Lower leg skin (tissue), 4 donors: ENCODE measurements at regions not wholly inside any gene's neighbourhood (a gene's known extent, or its start where the extent isn't known, plus 50 kb on each side); places are given as distances from the start of the nearest gene placed in this dataset.

ENCODE experiments used
- DNase-seq, 2 donors: peaks; one replicate each; pipeline ENCODE4 v3.0.0-alpha.2; 2019; ENCODE audit warnings: low spot score in 2 of 2
- H3K4me3 ChIP-seq: fragments of 200-600 bp; sonication (generic); 2 replicates; pipeline ENCODE4 v1.5.1; 2017; ENCODE audit warnings: mild to moderate bottlenecking, low read depth; ENCODE audit not compliant: poor library complexity, severe bottlenecking
- POLR2A ChIP-seq, 2 donors: fragments of 450-650 bp; IDR thresholded peaks; one replicate each; pipeline ENCODE4 v1.6.1; 2016 to 2017; ENCODE audit warnings: antibody characterized with exemption in 2 of 2, mild to moderate bottlenecking in 1 of 2, moderate library complexity in 1 of 2
- WGBS, 2 donors: methylation state at CpG; one replicate each; pipeline ENCODE4 v1.1.5; 2018; 5-methylcytosine and 5-hydroxymethylcytosine counted together
- intact Hi-C: fragments of 100-400 bp; cut with DNase I; formaldehyde crosslinking; loops from one replicate; pipeline ENCODE4 v1.15.0; 2023; ENCODE audit warnings: low total_unique reads
- TF ChIP-seq, protein P1 (sequence below), 3 donors: fragments of 450-650 bp; IDR thresholded peaks; one replicate each; pipeline ENCODE4 v1.5.1; 2016; ENCODE audit warnings: antibody characterized with exemption in 3 of 3, mild to moderate bottlenecking in 3 of 3, moderate library complexity in 2 of 3

DNA sequence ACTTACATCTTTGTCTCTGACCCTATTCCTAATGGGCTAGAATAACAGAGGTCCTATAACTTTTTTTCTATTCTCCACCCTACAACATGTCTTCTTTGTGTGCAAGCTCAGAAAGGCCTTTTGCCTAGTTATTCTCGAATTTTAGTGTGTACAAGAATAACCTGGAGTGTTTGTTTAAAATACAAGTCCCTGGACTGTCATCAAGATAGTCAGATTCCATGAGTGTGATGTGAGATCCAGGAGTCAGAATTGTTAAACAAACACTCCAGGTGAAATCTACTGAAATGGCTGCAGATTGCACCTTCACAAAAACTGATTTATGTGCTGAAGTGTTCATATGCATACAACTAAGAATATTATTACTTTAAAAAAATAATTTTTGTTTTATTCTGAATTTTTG lies 114.4 kb upstream of the DIO2 start:
- H3K4me3 ChIP-seq = no peak overlapping the region
- intact Hi-C loops = no loop called here
- TF ChIP-seq POLR2A (IDR thresholded peaks at IDR 0.05) = no peak
- TF ChIP-seq, protein P1, sequence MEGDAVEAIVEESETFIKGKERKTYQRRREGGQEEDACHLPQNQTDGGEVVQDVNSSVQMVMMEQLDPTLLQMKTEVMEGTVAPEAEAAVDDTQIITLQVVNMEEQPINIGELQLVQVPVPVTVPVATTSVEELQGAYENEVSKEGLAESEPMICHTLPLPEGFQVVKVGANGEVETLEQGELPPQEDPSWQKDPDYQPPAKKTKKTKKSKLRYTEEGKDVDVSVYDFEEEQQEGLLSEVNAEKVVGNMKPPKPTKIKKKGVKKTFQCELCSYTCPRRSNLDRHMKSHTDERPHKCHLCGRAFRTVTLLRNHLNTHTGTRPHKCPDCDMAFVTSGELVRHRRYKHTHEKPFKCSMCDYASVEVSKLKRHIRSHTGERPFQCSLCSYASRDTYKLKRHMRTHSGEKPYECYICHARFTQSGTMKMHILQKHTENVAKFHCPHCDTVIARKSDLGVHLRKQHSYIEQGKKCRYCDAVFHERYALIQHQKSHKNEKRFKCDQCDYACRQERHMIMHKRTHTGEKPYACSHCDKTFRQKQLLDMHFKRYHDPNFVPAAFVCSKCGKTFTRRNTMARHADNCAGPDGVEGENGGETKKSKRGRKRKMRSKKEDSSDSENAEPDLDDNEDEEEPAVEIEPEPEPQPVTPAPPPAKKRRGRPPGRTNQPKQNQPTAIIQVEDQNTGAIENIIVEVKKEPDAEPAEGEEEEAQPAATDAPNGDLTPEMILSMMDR (IDR thresholded peaks at IDR 0.05) = no peak
- DNase-seq = no peak
- WGBS, 2 donors = 48 to 54% methylated on average over 1 of the region's 1 CpG

DNA sequence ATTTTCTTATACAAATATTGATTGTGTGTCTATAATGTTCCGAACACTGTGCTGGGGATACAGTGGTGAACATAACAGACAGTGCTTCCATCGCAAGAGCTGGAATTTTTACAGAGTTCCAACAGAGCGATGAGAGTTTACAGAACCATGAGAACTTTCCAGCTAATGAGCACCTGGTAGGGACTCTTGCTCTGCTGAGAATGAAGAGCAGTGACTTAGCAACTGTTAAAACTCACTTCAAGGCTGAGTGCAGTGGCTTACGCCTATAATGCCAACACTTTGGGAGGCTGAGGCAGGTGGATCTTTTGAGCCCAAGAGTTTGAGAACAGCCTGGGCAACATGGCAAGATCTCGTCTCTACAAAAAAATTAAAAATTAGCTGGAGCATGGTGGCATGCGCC lies 113.8 kb upstream of the DIO2 start:
- no peak overlapping the region for H3K4me3 ChIP-seq

DNA sequence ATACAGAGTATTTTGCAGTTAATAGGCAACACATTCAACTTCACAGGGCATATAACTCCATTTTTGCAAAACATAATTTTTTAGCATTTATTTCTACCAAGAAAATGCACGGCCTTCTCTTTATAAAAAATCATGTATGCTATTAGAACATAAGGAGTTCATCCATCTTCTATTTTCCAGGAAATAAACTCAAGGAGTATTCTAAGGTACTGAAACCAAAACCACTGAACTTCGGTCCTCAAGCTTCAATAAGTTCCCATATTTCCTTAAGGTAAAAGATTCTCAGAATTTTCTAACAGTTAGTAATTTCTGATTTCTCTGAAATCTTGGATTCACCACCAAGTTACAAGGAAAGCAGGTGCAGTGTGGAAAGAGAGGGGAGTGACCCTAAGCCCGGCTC lies 113.3 kb upstream of the DIO2 start:
- H3K4me3 ChIP-seq = no peak overlapping the region
- no peak for DNase-seq
- WGBS, 2 donors = 85 to 86% methylated on average over 3 of the region's 3 CpGs
- intact Hi-C loops = no loop called here
- TF ChIP-seq, protein P1 (IDR thresholded peaks at IDR 0.05) = no peak
- no peak for TF ChIP-seq POLR2A (IDR thresholded peaks at IDR 0.05)

More for the DNA sequence above, 113.8 kb upstream of the DIO2 start:
- 91 to 97% methylated on average over 6 of the region's 6 CpGs for WGBS, 2 donors
- intact Hi-C loops = no loop called here
- TF ChIP-seq, protein P1 (IDR thresholded peaks at IDR 0.05) = no peak
- no peak for TF ChIP-seq POLR2A (IDR thresholded peaks at IDR 0.05)
- no peak for DNase-seq

DNA sequence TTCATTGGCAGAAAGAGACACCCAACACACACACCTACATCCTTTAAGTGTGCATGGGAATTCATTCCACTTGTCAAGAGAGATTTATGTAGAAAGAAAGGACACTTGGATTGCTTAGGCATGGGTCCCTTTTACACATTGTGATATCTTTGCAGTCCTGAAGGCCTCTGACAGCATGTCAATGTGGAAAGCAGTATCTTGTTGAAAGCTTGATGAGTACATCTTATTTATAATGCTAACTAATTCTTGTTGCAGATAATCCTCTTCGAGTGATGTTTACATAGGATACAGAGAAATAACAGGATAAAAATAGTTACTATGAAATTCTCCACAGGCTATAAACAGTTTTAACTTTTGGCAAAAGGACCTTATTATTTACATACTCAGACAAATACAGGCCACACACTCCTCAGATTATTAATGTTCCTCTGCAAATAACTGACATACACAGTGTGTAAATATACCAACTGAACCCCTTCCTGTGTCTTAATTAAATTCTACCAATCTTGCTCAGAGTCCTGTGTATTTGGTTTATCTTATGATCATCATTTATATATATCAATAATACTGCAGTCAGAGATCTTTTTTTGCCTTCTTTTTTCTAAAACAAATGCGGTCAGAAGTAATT lies 111.8 kb upstream of the DIO2 start:
- TF ChIP-seq POLR2A (IDR thresholded peaks at IDR 0.05) = no peak
- TF ChIP-seq, protein P1 (IDR thresholded peaks at IDR 0.05) = no peak
- no peak for DNase-seq
- intact Hi-C loops = no loop called here
- WGBS, 2 donors = 47 to 54% methylated on average over 2 of the region's 2 CpGs
- no peak overlapping the region for H3K4me3 ChIP-seq

DNA sequence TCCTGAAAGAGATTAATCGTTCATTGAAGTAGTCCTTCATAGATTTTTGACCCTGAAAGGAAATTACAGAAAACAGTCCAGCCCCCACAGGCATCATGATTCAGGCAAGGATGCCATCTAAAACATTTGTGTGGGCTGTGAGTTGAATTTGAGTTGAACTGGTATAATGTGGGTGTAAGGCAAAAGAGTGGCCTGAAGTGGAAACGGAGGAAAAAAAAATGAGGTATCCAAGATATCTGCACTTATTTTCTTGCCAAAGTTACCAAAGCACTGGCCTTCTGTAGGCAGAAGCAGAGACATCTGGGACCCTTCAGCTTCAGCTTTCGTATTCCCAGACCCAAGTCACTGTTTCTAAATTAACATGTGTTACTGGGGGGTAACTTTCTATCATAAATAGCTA lies 105.1 kb upstream of the DIO2 start:
- TF ChIP-seq, protein P1 (IDR thresholded peaks at IDR 0.05) = no peak
- TF ChIP-seq POLR2A (IDR thresholded peaks at IDR 0.05) = no peak
- no peak for DNase-seq
- intact Hi-C loops = no loop called here
- no peak overlapping the region for H3K4me3 ChIP-seq
- 56 to 60% methylated on average over 3 of the region's 3 CpGs for WGBS, 2 donors

DNA sequence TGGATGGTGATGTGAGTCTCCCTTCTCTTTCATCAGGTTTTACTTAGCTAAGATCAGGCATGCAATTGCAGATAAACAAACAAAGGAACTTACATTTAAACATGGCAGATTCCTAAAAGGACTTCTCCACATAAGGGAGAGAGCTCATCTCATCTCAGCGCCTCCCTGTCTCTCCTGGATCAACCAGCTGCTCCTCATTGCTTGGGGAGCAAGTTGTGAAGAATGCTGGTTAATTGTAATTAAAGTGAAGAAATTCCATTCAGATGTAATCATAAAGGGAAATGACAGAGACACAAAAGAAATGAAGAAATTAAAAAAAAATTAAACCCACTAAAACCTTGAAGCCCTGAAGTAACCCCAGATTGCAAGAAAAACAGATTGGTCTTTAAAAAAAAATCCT lies 104.4 kb upstream of the DIO2 start:
- intact Hi-C loops = no loop called here
- H3K4me3 ChIP-seq = no peak overlapping the region
- DNase-seq = no peak
- no peak for TF ChIP-seq POLR2A (IDR thresholded peaks at IDR 0.05)
- TF ChIP-seq, protein P1 (IDR thresholded peaks at IDR 0.05) = no peak
- 69 to 82% methylated on average over 1 of the region's 1 CpG for WGBS, 2 donors
